Thymus (tissue), 11 donors: ENCODE measurements at regions not wholly inside any gene's neighbourhood (a gene's known extent, or its start where the extent isn't known, plus 50 kb on each side); places are given as distances from the start of the nearest gene placed in this dataset.

Experiments
- DNase-seq, 9 donors: peaks; one replicate each; pipeline ENCODE4 v3.0.0-alpha.2; 2013; ENCODE audit warnings: low spot score in 9 of 9, low read depth in 6 of 9, missing footprints in 1 of 9
- H3K27ac ChIP-seq, 2 donors: one replicate each; pipeline ENCODE4 v1.5.1; 2013; ENCODE audit warnings: control low read depth in 1 of 2, low read depth in 1 of 2, low read length in 1 of 2, mild to moderate bottlenecking in 1 of 2, moderate library complexity in 1 of 2
- H3K27me3 ChIP-seq, 2 donors: one replicate each; pipeline ENCODE4 v1.5.1; 2013; ENCODE audit warnings: low read length in 1 of 2; ENCODE audit not compliant: control insufficient read depth in 2 of 2, insufficient read depth in 1 of 2
- H3K36me3 ChIP-seq, 2 donors: one replicate each; pipeline ENCODE4 v1.5.1; 2013; ENCODE audit warnings: low read length in 1 of 2, mild to moderate bottlenecking in 1 of 2, moderate library complexity in 1 of 2; ENCODE audit not compliant: control insufficient read depth in 2 of 2, insufficient read depth in 2 of 2
- H3K4me1 ChIP-seq, 2 donors: one replicate each; pipeline ENCODE4 v1.5.1; 2013; ENCODE audit warnings: low read length in 2 of 2; ENCODE audit not compliant: control insufficient read depth in 2 of 2, insufficient read depth in 2 of 2
- H3K4me3 ChIP-seq, 2 donors: one replicate each; pipeline ENCODE4 v1.5.1; 2013; ENCODE audit warnings: low read length in 2 of 2, control low read depth in 1 of 2, mild to moderate bottlenecking in 1 of 2
- H3K9me3 ChIP-seq, 2 donors: one replicate each; pipeline ENCODE4 v1.5.1; 2013; ENCODE audit warnings: low read length in 1 of 2, mild to moderate bottlenecking in 1 of 2; ENCODE audit not compliant: control insufficient read depth in 2 of 2, insufficient read depth in 1 of 2
- WGBS: extraction: QIAGEN DNeasy Blood & Tissue Kit; methylation state at CpG from one replicate; pipeline ENCODE4 v1.1.7; 2013; 5-methylcytosine and 5-hydroxymethylcytosine counted together
- donor health status: healthy.

DNA sequence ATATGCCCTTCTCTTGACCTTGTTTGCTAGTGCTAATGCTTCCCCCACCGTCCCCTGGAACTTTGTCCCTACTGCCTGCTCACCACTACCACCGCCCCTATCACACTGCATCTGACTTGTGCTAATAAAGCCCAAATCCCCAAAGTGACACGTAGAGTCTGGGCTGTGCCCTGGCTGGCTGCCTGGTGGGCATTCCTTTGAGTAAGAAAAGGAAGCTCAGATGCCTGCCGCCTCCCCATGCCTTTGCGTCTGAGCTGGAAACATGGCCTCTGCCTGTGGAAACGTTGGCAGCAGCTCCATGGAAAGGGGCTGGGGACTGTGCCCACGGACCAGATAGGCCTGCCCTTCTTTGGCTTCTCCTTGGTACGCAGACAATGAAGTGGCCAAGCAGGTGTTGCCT, 138.3 kb downstream of the CYP26A1 start:
- no peak for DNase-seq
- no peak overlapping the region for H3K27ac ChIP-seq
- no peaks in the 10 kb centered on the region for H3K4me1 ChIP-seq
- no peaks in the 10 kb centered on the region for H3K27me3 ChIP-seq
- H3K36me3 ChIP-seq: no peaks in the 10 kb centered on the region
- WGBS: 93% methylated on average over 8 of the region's 8 CpGs
- H3K4me3 ChIP-seq: no peak overlapping the region
- H3K9me3 ChIP-seq: no peaks in the 10 kb centered on the region

DNA sequence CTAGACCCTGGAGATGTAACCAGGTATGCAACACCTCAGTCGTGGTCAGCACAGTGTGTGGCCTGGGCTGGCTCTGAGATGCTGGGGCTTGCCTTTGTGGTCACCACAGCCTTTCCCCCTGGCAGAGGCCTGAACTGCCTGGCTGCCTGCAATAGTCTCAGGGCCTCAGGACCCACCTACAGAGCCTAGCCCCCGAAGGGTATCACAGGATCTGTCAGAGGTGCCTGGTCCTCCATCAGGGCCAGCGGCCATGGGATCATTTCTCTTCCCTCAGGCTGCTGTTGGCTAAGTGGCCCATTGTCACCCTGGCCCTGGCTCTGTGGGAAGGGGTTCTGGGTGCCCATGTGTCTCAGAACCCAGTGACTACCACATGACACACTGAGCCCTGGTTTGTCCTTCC, 141.6 kb downstream of the CYP26A1 start:
- Histone ChIP-seq H3K9me3 (no peaks in the 10 kb centered on the region), H3K36me3 (no peaks in the 10 kb centered on the region), H3K4me1 (no peaks in the 10 kb centered on the region), H3K27me3 (no peaks in the 10 kb centered on the region), H3K27ac (no peak overlapping the region), H3K4me3 (no peak overlapping the region)
- no peak for DNase-seq
- 87% methylated on average over 3 of the region's 3 CpGs for WGBS

DNA sequence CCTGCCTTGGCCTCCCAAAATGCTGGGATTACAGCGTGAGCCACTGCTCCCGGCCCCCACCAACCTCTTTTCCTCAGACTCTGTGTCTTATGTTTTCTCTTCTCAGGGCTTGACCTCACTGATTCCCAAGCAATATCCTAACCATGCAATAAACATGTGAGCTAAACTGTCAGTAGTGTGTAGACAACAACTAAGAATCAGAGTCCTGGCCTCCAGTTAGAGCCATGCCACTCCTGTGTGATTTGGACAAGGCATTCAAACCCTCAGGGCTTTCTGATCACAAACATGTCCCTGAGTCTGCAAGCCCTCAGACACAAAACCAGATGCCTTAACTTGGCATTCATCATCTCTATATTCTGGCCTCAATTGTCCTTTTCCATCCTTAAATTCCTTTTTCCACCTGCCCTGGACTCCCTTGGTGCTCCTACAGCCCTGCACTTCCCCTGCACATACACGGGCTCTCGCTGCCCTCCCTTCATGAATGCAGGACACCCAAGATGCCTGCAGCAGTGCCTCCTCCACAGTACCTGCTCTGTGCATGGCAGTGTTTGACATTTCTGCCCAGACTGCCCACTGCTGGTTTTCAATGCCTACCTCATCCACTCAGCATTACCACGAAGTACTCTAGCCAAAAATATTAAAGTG, 142.8 kb downstream of the CYP26A1 start:
- H3K27ac ChIP-seq: no peak overlapping the region
- H3K4me3 ChIP-seq: no peak overlapping the region
- no peak for DNase-seq
- H3K36me3 ChIP-seq: no peaks in the 10 kb centered on the region
- H3K9me3 ChIP-seq: no peaks in the 10 kb centered on the region
- 96% methylated on average over 5 of the region's 5 CpGs for WGBS
- H3K4me1 ChIP-seq: no peaks in the 10 kb centered on the region
- no peaks in the 10 kb centered on the region for H3K27me3 ChIP-seq

- H3K9me3 ChIP-seq: no peaks in the 10 kb centered on the region
- H3K27ac ChIP-seq: no peak overlapping the region
- H3K27me3 ChIP-seq: no peaks in the 10 kb centered on the region
- H3K36me3 ChIP-seq: no peaks in the 10 kb centered on the region
- no peaks in the 10 kb centered on the region for H3K4me1 ChIP-seq
- H3K4me3 ChIP-seq: no peak overlapping the region
- DNase-seq: no peak
Measured at GRCh38 chr10:93218386-93218785, 144.7 kb downstream of the CYP26A1 start.

DNA sequence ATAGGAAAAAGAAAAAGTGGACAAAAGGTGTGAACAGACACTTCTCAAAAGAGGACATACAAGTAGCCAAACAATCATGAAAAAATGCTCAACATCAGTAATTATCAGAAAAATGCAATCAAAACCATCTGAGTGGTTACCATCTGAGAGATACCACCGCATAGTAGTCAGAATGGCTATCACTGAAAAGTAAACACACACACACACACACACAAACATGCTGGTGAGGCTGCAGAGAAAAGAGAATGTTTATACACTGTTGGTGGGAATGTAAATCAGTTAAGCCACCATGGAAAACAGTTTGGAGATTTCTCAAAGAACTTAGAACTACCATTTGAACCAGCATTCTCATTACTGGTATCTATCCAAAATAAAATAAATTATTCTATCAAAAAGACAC, 145.7 kb downstream of the CYP26A1 start:
- 98% methylated on average over 1 of the region's 1 CpG for WGBS
- no peak for DNase-seq
- H3K27ac ChIP-seq: no peak overlapping the region
- no peaks in the 10 kb centered on the region for H3K27me3 ChIP-seq
- no peaks in the 10 kb centered on the region for H3K36me3 ChIP-seq
- no peak overlapping the region for H3K4me3 ChIP-seq
- no peaks in the 10 kb centered on the region for H3K4me1 ChIP-seq
- no peaks in the 10 kb centered on the region for H3K9me3 ChIP-seq

GRCh38 chr10:93220296-93221170, 146.8 kb downstream of the CYP26A1 start:
- Histone ChIP-seq H3K9me3 (no peaks in the 10 kb centered on the region), H3K27ac (no peak overlapping the region), H3K4me1 (no peaks in the 10 kb centered on the region), H3K4me3 (no peak overlapping the region), H3K36me3 (no peaks in the 10 kb centered on the region), H3K27me3 (no peaks in the 10 kb centered on the region)
- 87% methylated on average over 33 of the region's 33 CpGs for WGBS
- no peak for DNase-seq

DNA sequence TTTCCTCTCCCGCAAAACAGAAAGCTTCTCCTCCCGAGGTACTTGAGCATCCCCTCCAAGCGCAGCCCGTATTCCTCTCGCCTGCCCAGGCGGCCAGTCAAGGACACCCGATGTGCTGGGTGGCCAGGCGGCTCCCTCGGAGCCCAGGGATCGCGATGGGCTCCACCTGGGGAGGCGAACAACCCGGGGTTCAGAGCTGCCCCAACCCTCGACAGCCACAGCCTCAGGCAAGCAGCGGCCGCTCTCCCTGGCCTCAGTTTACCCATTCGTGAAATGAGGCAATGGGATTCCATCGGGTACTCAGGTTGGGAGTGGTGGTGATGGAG, 147.4 kb downstream of the CYP26A1 start:
- no peak overlapping the region for H3K27ac ChIP-seq
- DNase-seq: no peak
- H3K27me3 ChIP-seq: no peaks in the 10 kb centered on the region
- H3K4me3 ChIP-seq: no peak overlapping the region
- no peaks in the 10 kb centered on the region for H3K4me1 ChIP-seq
- H3K36me3 ChIP-seq: no peaks in the 10 kb centered on the region
- H3K9me3 ChIP-seq: no peaks in the 10 kb centered on the region
- 96% methylated on average over 18 of the region's 18 CpGs for WGBS

DNA sequence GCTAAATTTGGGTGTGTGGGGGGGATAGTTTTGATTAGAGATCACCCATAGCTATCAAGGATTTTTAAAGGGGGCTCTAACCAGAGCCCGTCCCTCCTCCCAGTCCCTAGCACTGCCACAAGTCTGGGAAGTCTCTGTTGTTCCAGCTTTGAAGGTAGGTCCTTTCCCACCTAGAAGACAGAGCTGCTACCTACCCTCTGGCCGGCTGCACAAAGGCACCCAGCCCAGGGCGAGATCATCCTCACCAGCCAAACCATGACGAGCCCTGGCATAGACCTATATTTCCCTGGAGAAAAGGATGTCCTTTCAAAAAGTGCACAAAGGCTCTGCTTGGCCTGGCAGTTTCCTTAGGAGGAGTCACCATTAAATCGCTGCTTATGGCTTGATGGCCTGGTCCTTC, 147.8 kb downstream of the CYP26A1 start:
- H3K27me3 ChIP-seq: no peaks in the 10 kb centered on the region
- no peaks in the 10 kb centered on the region for H3K36me3 ChIP-seq
- WGBS: 97% methylated on average over 5 of the region's 5 CpGs

GRCh38 chr10:93222211-93222754, 148.6 kb downstream of the CYP26A1 start:
- no peaks in the 10 kb centered on the region for H3K9me3 ChIP-seq
- H3K4me1 ChIP-seq: no peaks in the 10 kb centered on the region
- H3K27ac ChIP-seq: no peak overlapping the region
- no peak overlapping the region for H3K4me3 ChIP-seq
- no peak for DNase-seq
- no peaks in the 10 kb centered on the region for H3K27me3 ChIP-seq
- WGBS: 80% methylated on average over 1 of the region's 1 CpG
- H3K36me3 ChIP-seq: no peaks in the 10 kb centered on the region

More for the DNA sequence above, 147.8 kb downstream of the CYP26A1 start:
- Histone ChIP-seq H3K27ac (no peak overlapping the region), H3K4me1 (no peaks in the 10 kb centered on the region), H3K4me3 (no peak overlapping the region), H3K9me3 (no peaks in the 10 kb centered on the region)
- no peak for DNase-seq
